ENCODE measurements at regions not wholly inside any gene's neighbourhood (a gene's known extent, or its start where the extent isn't known, plus 50 kb on each side); places are given as distances from the start of the nearest gene placed in this dataset.

DNA sequence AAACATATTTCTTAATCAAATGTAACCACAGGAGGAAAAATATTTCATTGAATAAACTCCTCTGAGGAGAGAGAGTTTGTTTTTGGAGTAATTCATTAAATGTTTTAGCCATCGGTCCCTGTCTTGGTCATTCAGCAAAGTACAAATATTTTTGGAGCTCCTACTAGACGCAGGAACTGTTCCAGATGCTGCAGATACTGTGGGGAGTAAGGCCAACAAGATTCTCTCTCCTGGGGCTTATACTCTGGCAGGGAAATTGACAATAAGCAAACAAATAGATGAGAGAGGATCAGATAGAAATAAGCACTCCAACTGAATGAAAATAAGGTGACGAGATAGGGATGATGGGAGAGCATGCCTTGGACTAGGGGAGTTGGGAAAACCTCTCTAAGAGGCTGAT, 264.1 kb downstream of the TTC8 start:
- Mint-ChIP-seq H3K36me3 (ENCODE audit: low read depth) (no peaks in the 10 kb centered on the region), H3K9me3 (peaks cover 4% of the 10 kb centered on the region), H3K27me3 (ENCODE audit: insufficient read depth, low read depth, poor library complexity) (peaks cover 5% of the 10 kb centered on the region), H3K27ac (no peak overlapping the region), H3K4me3 (no peak overlapping the region), H3K4me1 (no peaks in the 10 kb centered on the region)
- Histone ChIP-seq H3F3A (replicated peaks; ENCODE audit: low read depth) (no peaks in the 10 kb centered on the region), H4K20me1 (replicated peaks; ENCODE audit: insufficient read depth) (no peaks in the 10 kb centered on the region), H3K4me2 (no peak overlapping the region), H3K79me2 (replicated peaks; ENCODE audit: insufficient read depth) (no peaks in the 10 kb centered on the region), H3K27ac (ENCODE audit: low read depth) (no peak overlapping the region), H3K36me3 (ENCODE audit: insufficient read depth) (no peaks in the 10 kb centered on the region), H2AFZ (no peak overlapping the region), H3K4me1 (ENCODE audit: insufficient read depth) (no peaks in the 10 kb centered on the region), H3K9me2 (ENCODE audit: insufficient read depth) (0 out of 2 replicates have a peak, but pooled peaks cover 4% of the 10 kb centered on the region), H3K4me3 (no peak overlapping the region), H3K27me3 (ENCODE audit: insufficient read depth) (no peaks in the 10 kb centered on the region)
- DNase-seq (ENCODE audit: low spot score) (no peak), ATAC-seq (no peak)
- TF ChIP-seq, protein P1, sequence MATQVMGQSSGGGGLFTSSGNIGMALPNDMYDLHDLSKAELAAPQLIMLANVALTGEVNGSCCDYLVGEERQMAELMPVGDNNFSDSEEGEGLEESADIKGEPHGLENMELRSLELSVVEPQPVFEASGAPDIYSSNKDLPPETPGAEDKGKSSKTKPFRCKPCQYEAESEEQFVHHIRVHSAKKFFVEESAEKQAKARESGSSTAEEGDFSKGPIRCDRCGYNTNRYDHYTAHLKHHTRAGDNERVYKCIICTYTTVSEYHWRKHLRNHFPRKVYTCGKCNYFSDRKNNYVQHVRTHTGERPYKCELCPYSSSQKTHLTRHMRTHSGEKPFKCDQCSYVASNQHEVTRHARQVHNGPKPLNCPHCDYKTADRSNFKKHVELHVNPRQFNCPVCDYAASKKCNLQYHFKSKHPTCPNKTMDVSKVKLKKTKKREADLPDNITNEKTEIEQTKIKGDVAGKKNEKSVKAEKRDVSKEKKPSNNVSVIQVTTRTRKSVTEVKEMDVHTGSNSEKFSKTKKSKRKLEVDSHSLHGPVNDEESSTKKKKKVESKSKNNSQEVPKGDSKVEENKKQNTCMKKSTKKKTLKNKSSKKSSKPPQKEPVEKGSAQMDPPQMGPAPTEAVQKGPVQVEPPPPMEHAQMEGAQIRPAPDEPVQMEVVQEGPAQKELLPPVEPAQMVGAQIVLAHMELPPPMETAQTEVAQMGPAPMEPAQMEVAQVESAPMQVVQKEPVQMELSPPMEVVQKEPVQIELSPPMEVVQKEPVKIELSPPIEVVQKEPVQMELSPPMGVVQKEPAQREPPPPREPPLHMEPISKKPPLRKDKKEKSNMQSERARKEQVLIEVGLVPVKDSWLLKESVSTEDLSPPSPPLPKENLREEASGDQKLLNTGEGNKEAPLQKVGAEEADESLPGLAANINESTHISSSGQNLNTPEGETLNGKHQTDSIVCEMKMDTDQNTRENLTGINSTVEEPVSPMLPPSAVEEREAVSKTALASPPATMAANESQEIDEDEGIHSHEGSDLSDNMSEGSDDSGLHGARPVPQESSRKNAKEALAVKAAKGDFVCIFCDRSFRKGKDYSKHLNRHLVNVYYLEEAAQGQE (IDR thresholded peaks at IDR 0.05; ENCODE audit: unreplicated experiment): no peak
- no peak for TF ChIP-seq EZH2 (IDR thresholded peaks at IDR 0.05; ENCODE audit: low read depth, unreplicated experiment)
- TF ChIP-seq, protein P2, sequence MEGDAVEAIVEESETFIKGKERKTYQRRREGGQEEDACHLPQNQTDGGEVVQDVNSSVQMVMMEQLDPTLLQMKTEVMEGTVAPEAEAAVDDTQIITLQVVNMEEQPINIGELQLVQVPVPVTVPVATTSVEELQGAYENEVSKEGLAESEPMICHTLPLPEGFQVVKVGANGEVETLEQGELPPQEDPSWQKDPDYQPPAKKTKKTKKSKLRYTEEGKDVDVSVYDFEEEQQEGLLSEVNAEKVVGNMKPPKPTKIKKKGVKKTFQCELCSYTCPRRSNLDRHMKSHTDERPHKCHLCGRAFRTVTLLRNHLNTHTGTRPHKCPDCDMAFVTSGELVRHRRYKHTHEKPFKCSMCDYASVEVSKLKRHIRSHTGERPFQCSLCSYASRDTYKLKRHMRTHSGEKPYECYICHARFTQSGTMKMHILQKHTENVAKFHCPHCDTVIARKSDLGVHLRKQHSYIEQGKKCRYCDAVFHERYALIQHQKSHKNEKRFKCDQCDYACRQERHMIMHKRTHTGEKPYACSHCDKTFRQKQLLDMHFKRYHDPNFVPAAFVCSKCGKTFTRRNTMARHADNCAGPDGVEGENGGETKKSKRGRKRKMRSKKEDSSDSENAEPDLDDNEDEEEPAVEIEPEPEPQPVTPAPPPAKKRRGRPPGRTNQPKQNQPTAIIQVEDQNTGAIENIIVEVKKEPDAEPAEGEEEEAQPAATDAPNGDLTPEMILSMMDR (conservative IDR thresholded peaks at IDR 0.05; ENCODE audit: low read depth in 2 of 2): no peak
- no peak for TF ChIP-seq ZNF114 (CRISPR knock-in tag; IDR thresholded peaks at IDR 0.05)
- TF ChIP-seq, protein P3, sequence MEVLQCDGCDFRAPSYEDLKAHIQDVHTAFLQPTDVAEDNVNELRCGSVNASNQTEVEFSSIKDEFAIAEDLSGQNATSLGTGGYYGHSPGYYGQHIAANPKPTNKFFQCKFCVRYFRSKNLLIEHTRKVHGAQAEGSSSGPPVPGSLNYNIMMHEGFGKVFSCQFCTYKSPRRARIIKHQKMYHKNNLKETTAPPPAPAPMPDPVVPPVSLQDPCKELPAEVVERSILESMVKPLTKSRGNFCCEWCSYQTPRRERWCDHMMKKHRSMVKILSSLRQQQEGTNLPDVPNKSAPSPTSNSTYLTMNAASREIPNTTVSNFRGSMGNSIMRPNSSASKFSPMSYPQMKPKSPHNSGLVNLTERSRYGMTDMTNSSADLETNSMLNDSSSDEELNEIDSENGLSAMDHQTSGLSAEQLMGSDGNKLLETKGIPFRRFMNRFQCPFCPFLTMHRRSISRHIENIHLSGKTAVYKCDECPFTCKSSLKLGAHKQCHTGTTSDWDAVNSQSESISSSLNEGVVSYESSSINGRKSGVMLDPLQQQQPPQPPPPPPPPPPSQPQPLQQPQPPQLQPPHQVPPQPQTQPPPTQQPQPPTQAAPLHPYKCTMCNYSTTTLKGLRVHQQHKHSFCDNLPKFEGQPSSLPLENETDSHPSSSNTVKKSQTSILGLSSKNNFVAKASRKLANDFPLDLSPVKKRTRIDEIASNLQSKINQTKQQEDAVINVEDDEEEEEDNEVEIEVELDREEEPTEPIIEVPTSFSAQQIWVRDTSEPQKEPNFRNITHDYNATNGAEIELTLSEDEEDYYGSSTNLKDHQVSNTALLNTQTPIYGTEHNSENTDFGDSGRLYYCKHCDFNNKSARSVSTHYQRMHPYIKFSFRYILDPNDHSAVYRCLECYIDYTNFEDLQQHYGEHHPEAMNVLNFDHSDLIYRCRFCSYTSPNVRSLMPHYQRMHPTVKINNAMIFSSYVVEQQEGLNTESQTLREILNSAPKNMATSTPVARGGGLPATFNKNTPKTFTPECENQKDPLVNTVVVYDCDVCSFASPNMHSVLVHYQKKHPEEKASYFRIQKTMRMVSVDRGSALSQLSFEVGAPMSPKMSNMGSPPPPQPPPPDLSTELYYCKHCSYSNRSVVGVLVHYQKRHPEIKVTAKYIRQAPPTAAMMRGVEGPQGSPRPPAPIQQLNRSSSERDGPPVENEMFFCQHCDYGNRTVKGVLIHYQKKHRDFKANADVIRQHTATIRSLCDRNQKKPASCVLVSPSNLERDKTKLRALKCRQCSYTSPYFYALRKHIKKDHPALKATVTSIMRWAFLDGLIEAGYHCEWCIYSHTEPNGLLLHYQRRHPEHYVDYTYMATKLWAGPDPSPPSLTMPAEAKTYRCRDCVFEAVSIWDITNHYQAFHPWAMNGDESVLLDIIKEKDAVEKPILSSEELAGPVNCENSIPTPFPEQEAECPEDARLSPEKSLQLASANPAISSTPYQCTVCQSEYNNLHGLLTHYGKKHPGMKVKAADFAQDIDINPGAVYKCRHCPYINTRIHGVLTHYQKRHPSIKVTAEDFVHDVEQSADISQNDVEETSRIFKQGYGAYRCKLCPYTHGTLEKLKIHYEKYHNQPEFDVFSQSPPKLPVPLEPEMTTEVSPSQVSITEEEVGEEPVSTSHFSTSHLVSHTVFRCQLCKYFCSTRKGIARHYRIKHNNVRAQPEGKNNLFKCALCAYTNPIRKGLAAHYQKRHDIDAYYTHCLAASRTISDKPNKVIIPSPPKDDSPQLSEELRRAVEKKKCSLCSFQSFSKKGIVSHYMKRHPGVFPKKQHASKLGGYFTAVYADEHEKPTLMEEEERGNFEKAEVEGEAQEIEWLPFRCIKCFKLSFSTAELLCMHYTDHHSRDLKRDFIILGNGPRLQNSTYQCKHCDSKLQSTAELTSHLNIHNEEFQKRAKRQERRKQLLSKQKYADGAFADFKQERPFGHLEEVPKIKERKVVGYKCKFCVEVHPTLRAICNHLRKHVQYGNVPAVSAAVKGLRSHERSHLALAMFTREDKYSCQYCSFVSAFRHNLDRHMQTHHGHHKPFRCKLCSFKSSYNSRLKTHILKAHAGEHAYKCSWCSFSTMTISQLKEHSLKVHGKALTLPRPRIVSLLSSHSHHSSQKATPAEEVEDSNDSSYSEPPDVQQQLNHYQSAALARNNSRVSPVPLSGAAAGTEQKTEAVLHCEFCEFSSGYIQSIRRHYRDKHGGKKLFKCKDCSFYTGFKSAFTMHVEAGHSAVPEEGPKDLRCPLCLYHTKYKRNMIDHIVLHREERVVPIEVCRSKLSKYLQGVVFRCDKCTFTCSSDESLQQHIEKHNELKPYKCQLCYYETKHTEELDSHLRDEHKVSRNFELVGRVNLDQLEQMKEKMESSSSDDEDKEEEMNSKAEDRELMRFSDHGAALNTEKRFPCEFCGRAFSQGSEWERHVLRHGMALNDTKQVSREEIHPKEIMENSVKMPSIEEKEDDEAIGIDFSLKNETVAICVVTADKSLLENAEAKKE (CRISPR knock-in tag; IDR thresholded peaks at IDR 0.05): no peak
- TF ChIP-seq, protein P4, sequence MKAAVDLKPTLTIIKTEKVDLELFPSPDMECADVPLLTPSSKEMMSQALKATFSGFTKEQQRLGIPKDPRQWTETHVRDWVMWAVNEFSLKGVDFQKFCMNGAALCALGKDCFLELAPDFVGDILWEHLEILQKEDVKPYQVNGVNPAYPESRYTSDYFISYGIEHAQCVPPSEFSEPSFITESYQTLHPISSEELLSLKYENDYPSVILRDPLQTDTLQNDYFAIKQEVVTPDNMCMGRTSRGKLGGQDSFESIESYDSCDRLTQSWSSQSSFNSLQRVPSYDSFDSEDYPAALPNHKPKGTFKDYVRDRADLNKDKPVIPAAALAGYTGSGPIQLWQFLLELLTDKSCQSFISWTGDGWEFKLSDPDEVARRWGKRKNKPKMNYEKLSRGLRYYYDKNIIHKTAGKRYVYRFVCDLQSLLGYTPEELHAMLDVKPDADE (IDR thresholded peaks at IDR 0.05): no peak
- TF ChIP-seq ZNF331 (CRISPR knock-in tag; IDR thresholded peaks at IDR 0.05; ENCODE audit: low read depth): no peak
- no peak for TF ChIP-seq JUNB (IDR thresholded peaks at IDR 0.05; ENCODE audit: unreplicated experiment)
- no peak for TF ChIP-seq STAT1 (IDR thresholded peaks at IDR 0.05; ENCODE audit: unreplicated experiment)
- TF ChIP-seq POLR2AphosphoS5 (IDR thresholded peaks at IDR 0.05; ENCODE audit: low read depth): no peak
- no peak for TF ChIP-seq CREB1 (CRISPR knock-in tag; IDR thresholded peaks at IDR 0.05; ENCODE audit: low read depth)
- no peak for TF ChIP-seq NANOG (IDR thresholded peaks at IDR 0.05; ENCODE audit: borderline replicate concordance)
- no peak for TF ChIP-seq EZH2phosphoT487 (IDR thresholded peaks at IDR 0.05; ENCODE audit: unreplicated experiment)

Measured in GM23338 (cell line).